Astrocyte (in vitro differentiated cells and primary cell): ENCODE measurements at regions not wholly inside any gene's neighbourhood (a gene's known extent, or its start where the extent isn't known, plus 50 kb on each side); places are given as distances from the start of the nearest gene placed in this dataset.

Source experiments
- DNase-seq: peaks from one replicate; pipeline ENCODE4 v3.0.0-alpha.2; 2010; ENCODE audit warnings: low read depth
- FAIRE-seq: peaks from 2 replicates; lab custom pipeline; 2011; peaks lifted over from hg19 to GRCh38; lab: Jason Lieb, UNC
- H2AFZ ChIP-seq: 2 replicates; pipeline ENCODE4 v1.6.0; 2012; ENCODE audit warnings: low read depth, low read length, inconsistent platforms
- H3K27ac ChIP-seq: 2 replicates; pipeline ENCODE4 v1.5.1; 2011; ENCODE audit warnings: low read depth, low read length, inconsistent platforms
- H3K27me3 ChIP-seq: 2 replicates; pipeline ENCODE4 v1.6.0; 2011; ENCODE audit warnings: low read length, inconsistent platforms; ENCODE audit not compliant: insufficient read depth
- H3K36me3 ChIP-seq: 2 replicates; pipeline ENCODE4 v1.5.1; 2011; ENCODE audit warnings: low read length, inconsistent platforms; ENCODE audit not compliant: insufficient read depth
- H3K4me1 ChIP-seq: 2 replicates; pipeline ENCODE4 v1.5.1; 2011; ENCODE audit warnings: low read length, inconsistent platforms; ENCODE audit not compliant: insufficient read depth
- H3K4me2 ChIP-seq: 2 replicates; pipeline ENCODE4 v1.6.0; 2012; ENCODE audit warnings: low read length, inconsistent platforms
- H3K4me3 ChIP-seq: 2 replicates; pipeline ENCODE4 v1.5.1; 2011; ENCODE audit warnings: low read depth, mild to moderate bottlenecking, low read length, inconsistent platforms; ENCODE audit not compliant: insufficient read depth
- H3K79me2 ChIP-seq: 2 replicates; pipeline ENCODE4 v1.6.0; 2012; ENCODE audit warnings: mild to moderate bottlenecking, low read length, inconsistent platforms; ENCODE audit not compliant: insufficient read depth
- H3K9ac ChIP-seq: 2 replicates; pipeline ENCODE4 v1.6.0; 2012; ENCODE audit warnings: mild to moderate bottlenecking, low read length, inconsistent platforms
- H3K9me3 ChIP-seq: 2 replicates; pipeline ENCODE4 v1.5.1; 2012; ENCODE audit warnings: low read depth, mild to moderate bottlenecking, low read length, inconsistent platforms; ENCODE audit not compliant: insufficient read depth
- H4K20me1 ChIP-seq: 2 replicates; pipeline ENCODE4 v1.6.0; 2012; ENCODE audit warnings: low read length, inconsistent platforms; ENCODE audit not compliant: insufficient read depth
- H3K27ac Mint-ChIP-seq: one replicate; pipeline ENCODE4 v1.8.0; 2021; ENCODE audit warnings: mild to moderate bottlenecking, mixed read lengths; ENCODE audit not compliant: unreplicated experiment
- H3K27me3 Mint-ChIP-seq: one replicate; pipeline ENCODE4 v1.8.0; 2021; ENCODE audit warnings: low read depth, mixed read lengths; ENCODE audit not compliant: unreplicated experiment
- H3K36me3 Mint-ChIP-seq: one replicate; pipeline ENCODE4 v1.8.0; 2021; ENCODE audit warnings: low read depth, mixed read lengths; ENCODE audit not compliant: unreplicated experiment
- H3K4me1 Mint-ChIP-seq: one replicate; pipeline ENCODE4 v1.8.0; 2021; ENCODE audit warnings: low read depth, mixed read lengths; ENCODE audit not compliant: unreplicated experiment
- H3K4me3 Mint-ChIP-seq: one replicate; pipeline ENCODE4 v1.8.0; 2021; ENCODE audit warnings: mild to moderate bottlenecking, moderate library complexity, mixed read lengths; ENCODE audit not compliant: unreplicated experiment
- H3K9me3 Mint-ChIP-seq: one replicate; pipeline ENCODE4 v1.8.0; 2021; ENCODE audit warnings: mild to moderate bottlenecking, mixed read lengths; ENCODE audit not compliant: unreplicated experiment
- EZH2 ChIP-seq: IDR thresholded peaks from 2 replicates; pipeline ENCODE4 v1.6.1; 2012; ENCODE audit warnings: mild to moderate bottlenecking, low read length, inconsistent platforms; ENCODE audit not compliant: insufficient read depth
- TF ChIP-seq, protein P1 (sequence below): IDR thresholded peaks from 2 replicates; pipeline ENCODE4 v1.5.1; 2011; ENCODE audit warnings: low read depth, mild to moderate bottlenecking, inconsistent platforms, low read length, moderate library complexity; ENCODE audit not compliant: insufficient read depth

GRCh38 chr5:23405316-23406068 lies 101.9 kb upstream of the PRDM9 start:
- Histone ChIP-seq H3K27me3 (no peaks in the 10 kb centered on the region), H3K79me2 (no peaks in the 10 kb centered on the region), H3K4me2 (no peak overlapping the region), H3K9ac (no peak overlapping the region), H3K36me3 (no peaks in the 10 kb centered on the region), H3K4me3 (no peak overlapping the region), H2AFZ (no peak overlapping the region), H4K20me1 (no peaks in the 10 kb centered on the region), H3K27ac (no peak overlapping the region), H3K9me3 (no peaks in the 10 kb centered on the region), H3K4me1 (no peaks in the 10 kb centered on the region)
- FAIRE-seq (no peak), DNase-seq (no peak)
- TF ChIP-seq, protein P1, sequence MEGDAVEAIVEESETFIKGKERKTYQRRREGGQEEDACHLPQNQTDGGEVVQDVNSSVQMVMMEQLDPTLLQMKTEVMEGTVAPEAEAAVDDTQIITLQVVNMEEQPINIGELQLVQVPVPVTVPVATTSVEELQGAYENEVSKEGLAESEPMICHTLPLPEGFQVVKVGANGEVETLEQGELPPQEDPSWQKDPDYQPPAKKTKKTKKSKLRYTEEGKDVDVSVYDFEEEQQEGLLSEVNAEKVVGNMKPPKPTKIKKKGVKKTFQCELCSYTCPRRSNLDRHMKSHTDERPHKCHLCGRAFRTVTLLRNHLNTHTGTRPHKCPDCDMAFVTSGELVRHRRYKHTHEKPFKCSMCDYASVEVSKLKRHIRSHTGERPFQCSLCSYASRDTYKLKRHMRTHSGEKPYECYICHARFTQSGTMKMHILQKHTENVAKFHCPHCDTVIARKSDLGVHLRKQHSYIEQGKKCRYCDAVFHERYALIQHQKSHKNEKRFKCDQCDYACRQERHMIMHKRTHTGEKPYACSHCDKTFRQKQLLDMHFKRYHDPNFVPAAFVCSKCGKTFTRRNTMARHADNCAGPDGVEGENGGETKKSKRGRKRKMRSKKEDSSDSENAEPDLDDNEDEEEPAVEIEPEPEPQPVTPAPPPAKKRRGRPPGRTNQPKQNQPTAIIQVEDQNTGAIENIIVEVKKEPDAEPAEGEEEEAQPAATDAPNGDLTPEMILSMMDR = no peak
- Mint-ChIP-seq H3K36me3 (no peaks in the 10 kb centered on the region), H3K9me3 (no peaks in the 10 kb centered on the region), H3K27me3 (no peaks in the 10 kb centered on the region), H3K27ac (no peak overlapping the region), H3K4me3 (no peak overlapping the region), H3K4me1 (no peaks in the 10 kb centered on the region)

GRCh38 chr5:23402585-23402984 lies 104.8 kb upstream of the PRDM9 start:
- H3K36me3 Mint-ChIP-seq = no peaks in the 10 kb centered on the region
- no peaks in the 10 kb centered on the region for H3K79me2 ChIP-seq
- no peak overlapping the region for H3K27ac Mint-ChIP-seq
- FAIRE-seq (no peak), DNase-seq (no peak)
- no peaks in the 10 kb centered on the region for H3K4me1 Mint-ChIP-seq
- no peaks in the 10 kb centered on the region for H3K27me3 Mint-ChIP-seq
- H3K27ac ChIP-seq = no peak overlapping the region
- no peaks in the 10 kb centered on the region for H4K20me1 ChIP-seq
- no peaks in the 10 kb centered on the region for H3K4me1 ChIP-seq
- no peak overlapping the region for H3K4me3 ChIP-seq
- H3K9me3 ChIP-seq = no peaks in the 10 kb centered on the region
- no peak overlapping the region for H2AFZ ChIP-seq
- TF ChIP-seq, protein P1 = no peak
- TF ChIP-seq EZH2 = no peak
- H3K9me3 Mint-ChIP-seq = no peaks in the 10 kb centered on the region
- no peak overlapping the region for H3K9ac ChIP-seq
- H3K4me2 ChIP-seq = no peak overlapping the region
- H3K36me3 ChIP-seq = no peaks in the 10 kb centered on the region
- no peak overlapping the region for H3K4me3 Mint-ChIP-seq
- H3K27me3 ChIP-seq = no peaks in the 10 kb centered on the region

DNA sequence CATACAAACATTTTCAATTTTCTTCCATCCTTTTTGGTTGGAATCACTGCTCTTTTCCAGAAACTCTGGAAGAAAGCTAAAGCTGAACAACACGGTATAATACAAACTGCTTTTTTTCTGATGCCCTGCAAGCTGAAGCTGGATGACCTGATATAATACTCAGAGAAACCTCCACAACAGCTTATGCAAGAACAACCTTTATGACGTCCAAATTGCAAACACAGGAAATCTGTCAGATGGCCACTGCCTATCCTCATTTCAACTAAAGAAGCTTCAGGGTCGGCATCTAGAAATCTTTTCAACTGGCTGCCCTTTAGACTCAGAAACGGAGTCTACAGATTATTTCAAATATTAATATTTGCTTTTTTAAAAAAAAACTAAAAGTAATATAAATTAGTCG lies 106.5 kb upstream of the PRDM9 start:
- FAIRE-seq = no peak
- H3K27me3 Mint-ChIP-seq = no peaks in the 10 kb centered on the region
- TF ChIP-seq EZH2 = no peak
- TF ChIP-seq, protein P1 = no peak

More for the DNA sequence above, 106.5 kb upstream of the PRDM9 start:
- Histone ChIP-seq H3K27ac (no peak overlapping the region), H3K79me2 (no peaks in the 10 kb centered on the region), H3K4me2 (no peak overlapping the region), H3K4me1 (no peaks in the 10 kb centered on the region), H3K9ac (no peak overlapping the region), H3K36me3 (no peaks in the 10 kb centered on the region), H3K27me3 (no peaks in the 10 kb centered on the region), H3K9me3 (no peaks in the 10 kb centered on the region), H4K20me1 (no peaks in the 10 kb centered on the region), H3K4me3 (no peak overlapping the region), H2AFZ (no peak overlapping the region)
- Mint-ChIP-seq H3K4me1 (no peaks in the 10 kb centered on the region), H3K4me3 (no peak overlapping the region), H3K27ac (no peak overlapping the region), H3K36me3 (no peaks in the 10 kb centered on the region), H3K9me3 (no peaks in the 10 kb centered on the region)
- DNase-seq = no peak
